CD4-positive, alpha-beta T cell treated with Interleukin-4 for 4 hours (primary cell): ENCODE measurements at regions not wholly inside any gene's neighbourhood (a gene's known extent, or its start where the extent isn't known, plus 50 kb on each side); places are given as distances from the start of the nearest gene placed in this dataset.

ENCODE experiments used
- DNase-seq: peaks from one replicate; pipeline ENCODE4 v3.0.0-alpha.2; 2020

DNA sequence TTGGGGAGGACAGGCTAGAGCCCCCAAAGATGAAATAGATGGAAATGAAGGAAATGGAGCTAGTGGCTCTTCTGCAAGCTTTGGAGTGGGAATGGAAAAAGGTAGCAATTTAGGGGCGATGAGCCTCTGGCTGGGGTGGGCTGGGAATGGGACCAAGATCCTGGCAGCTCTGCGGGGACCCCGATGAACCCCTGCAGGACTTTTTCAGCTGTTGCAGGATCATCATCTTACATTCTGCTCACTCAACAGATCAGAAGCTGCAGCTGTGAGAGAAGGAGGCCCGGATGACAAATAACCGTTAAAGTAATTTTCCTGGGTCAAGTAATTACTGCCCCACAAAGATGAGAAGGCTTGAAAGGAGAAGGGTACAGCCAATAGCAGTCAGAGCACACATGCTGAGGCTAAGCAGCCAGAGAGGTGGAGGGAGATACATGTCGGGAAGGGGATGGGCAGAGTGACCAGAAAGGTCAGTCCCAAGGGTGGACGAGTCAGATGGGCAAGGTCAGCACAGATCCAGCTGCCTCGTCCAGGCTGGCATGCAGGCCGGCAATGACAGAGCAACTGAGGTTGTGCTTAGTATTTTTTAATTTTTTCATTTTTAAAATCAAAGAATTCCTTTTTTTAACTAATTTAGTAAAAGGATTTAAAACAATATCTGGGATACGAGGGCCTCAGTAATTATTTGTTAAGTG, 245.0 kb upstream of the RAB6C start:
- DNase-seq = no peak

DNA sequence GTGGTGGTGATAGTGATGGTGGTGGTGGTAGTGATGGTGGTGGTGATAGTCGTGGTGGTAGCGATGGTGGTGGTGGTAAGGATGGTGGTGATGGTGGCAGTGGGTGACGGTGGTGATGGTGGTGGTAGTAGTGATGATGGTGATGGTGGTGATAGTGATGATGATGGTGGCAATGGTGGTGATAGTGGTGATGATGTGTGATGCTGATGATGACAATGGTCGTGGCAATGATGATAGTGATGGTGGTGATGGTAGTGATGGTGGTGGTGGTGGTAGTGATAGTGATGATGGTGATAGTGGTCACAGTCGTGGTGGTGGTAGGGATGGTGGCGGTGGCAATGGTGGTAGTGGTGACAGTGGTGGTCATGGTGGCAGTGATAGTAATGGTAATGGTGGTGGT, 243.9 kb upstream of the RAB6C start:
- no peak for DNase-seq

DNA sequence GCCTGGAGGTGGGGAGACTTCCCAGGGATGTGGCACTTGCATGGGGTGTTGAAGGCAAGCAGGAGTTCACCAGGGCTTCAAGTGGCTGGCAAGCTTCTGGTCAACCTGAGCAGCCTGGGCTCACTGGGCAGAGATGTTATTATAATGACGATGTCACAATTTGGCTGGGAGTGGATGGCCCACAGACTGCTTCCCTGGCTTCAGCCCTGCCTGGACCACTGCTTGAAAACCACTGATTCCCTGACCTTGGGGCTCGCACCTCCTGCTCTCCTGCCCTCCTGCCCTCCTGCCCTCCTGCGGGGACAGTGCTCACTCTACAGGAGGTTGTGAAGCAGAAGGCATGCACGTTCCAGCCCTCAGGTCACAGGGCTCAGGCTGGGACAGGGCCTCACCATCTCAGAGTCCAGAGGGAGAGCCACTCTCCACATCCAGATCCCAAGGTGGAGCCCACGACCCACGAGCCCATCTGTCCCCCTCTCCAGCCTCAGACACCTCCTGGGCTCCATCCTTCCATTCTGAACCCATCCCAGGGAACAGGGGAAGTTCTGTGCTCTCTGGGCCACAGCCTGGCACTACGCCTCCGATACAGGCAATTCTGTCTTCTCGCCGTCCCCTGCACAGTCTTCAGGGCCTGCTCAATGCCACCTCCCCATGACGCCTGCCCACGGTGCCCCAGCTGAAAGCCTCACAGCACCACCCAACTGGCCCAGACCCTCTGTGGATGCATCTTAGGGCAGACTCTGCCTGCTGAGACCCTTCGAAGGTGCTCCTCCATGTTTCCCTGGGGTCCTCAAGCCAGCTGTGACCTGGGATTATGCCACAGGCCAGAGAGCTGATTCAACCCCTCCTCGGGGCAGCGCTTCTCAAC, 241.6 kb upstream of the RAB6C start:
- DNase-seq = no peak

DNA sequence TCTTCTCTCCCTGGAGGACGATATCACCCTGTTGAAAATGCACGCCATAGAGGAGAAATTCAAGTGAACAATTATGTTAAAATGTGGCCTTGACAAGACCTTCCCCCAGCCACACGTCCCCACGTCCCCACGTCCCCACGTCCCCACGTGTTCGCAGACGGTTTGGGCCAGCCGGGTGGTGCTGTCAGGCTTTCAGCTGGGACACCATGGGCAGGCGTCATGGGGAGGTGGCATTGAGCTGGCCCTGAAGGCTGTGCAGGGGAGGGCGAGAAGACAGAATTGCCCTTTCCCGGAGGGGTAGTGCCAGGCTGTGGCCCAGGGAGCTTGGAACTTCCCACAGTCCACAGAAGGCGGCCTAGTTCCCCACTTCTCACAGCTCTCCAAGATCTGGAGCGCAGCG, 240.7 kb upstream of the RAB6C start:
- DNase-seq = no peak

DNA sequence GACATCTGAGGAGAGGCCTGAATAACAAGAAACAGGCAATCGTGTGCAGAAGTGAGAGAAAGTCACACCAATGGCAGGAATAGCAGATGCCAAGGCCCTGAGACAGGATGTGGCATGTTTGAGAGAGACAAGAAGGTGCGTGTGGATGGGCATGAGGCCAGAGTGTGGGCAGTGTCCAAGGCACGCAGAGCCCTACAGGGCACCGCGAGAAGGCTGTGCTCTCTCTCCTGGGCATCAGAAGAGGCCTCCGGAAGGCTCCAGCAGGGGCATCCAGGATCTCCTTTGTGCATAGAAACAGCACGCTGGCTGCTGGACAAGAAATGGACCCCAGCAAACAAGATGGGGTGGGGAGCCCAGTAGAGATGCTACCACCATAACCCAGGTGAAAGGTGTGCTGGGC, 239.0 kb upstream of the RAB6C start:
- no peak for DNase-seq

DNA sequence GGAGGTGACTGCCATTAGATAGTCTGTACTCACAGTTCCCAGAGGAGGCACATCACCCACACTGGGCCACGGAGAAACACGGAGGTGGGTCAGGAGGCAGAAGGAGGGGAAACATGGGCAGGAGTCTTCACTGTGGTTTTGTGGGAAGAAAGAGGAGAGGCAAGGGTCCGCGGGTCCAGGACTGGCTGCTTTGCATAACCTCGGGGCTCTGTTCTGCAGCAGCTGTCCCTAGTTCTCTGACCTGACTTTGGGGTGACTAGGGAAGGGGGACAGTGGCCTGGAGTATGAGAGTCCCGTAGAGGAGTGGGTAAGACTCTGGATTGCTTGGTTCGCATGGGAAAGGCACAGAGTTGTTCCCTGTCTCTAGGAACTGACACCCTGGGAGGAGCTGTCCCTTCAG, 238.3 kb upstream of the RAB6C start:
- DNase-seq = no peak

DNA sequence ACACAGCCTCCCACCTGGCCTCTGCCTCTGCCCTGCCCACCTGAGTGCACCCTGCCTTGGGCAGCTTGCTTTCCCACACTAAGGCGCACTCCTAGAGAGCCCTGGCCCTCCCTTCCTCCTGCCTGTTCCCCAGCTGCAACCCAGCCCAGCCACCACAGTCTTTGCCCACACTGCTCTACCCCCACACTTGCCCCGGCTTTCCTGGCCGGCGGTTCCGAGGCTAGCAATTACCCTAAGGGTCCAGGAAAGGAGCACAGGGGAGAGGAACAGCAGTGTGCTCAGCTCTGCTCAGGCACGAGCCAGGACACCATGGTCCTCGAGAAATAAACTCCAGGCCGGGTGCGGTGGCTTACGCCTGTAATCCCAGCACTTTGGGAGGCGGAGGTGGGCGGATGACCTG, 237.8 kb upstream of the RAB6C start:
- DNase-seq = no peak

DNA sequence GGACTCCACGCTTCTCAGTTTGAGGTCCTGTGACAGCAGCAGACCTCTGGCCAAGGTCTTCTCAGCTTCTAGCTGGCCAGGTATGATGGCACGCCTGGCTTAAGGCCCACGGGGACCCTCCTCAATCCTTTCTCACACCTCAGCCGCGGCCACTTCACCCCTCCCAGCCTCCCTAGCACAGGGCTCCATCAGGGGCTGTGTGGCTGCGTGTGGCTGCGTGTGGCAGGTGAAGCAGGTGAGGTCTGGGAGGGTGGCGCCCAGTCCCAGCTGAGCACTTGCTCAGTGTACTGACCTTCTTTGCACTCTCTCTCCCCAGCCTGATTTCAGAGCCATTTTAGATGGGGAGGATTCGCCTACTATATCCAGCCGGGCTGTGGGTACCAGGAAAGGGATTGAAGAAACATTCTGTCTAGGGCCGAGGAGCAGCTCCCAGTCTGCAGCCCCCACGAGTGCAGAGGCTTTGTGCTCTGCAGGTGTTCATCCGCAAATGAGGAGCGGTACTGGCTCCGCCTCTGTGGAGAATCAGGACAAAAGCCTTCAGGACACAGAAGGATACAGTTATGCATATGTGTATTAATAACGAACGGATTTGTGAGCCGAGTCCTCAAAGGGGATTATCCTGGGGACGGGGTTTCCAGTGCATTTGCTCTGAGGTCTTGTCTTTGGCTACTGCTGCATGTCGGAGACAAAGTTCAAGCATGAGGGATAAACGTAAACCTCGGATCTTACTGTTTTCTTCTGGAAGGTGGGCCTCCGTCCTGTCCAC, 236.9 kb upstream of the RAB6C start:
- DNase-seq = no peak

DNA sequence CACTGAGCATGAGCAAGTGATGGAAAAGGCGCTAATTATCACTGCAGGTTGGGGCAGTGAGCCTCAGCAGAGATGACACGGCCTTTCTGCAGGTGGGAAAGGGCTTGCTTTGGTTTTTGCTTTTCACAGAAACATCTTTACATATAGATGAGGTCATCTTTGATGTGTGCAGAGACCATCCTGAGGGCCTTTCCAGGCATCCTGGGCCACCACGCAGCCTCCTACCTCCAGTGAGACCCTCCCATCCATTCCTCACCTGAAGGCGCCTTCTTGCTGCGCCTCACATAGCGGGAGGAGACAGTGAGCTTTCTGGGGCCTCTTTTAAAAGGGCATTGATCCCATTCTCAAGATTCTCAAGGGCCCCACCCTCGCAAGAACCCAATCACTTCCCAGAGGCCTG, 235.3 kb upstream of the RAB6C start:
- no peak for DNase-seq

DNA sequence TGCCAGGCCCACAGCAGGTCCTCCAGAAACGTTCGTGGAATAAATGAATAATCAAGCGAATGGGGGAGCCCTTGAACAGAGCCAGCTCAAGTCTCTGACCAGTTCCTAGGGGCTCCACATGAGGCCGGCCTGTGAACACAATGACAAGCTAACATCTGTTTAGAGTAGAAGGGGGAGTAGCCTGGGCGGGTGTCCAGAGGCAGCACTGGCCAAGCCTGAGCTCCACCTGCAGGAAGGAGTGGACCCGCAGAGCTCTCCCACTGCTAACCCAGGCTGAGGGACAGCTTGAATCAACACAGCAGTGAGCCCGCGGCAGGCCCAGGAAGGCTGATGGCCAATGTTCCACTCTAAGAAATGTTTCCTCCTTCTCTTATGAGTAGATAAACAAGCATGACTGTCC, 234.8 kb upstream of the RAB6C start:
- DNase-seq = no peak

DNA sequence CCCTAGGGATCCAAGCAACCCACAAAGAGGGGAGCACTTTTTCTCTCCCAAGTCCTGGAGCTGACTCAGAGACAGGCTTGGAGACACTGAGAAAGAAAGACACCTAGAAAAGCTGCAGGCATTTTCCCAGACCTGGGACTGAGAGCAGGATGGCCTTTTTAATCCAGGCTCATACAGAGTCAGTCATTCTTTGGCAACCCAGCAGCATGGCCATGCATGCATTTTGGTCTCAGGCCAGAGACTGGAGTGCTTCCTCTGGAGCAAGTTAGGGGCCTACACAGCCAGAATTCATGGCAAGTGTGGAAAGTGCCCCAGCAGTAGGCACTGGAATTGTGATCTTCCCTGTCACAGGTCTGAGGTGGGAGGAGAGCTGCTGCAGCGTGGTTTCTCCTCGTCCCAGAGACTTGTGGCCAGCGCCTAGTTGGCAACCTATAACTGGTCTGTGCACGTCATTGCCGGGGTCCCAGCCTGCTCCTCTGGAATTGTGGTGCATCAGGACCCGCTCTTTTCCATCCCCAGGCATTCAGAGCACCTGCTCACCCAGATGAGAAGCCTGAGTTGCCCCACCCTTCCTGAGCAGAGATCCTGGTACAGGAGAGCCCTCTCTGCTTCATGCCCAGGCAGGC, 231.9 kb upstream of the RAB6C start:
- DNase-seq = no peak

DNA sequence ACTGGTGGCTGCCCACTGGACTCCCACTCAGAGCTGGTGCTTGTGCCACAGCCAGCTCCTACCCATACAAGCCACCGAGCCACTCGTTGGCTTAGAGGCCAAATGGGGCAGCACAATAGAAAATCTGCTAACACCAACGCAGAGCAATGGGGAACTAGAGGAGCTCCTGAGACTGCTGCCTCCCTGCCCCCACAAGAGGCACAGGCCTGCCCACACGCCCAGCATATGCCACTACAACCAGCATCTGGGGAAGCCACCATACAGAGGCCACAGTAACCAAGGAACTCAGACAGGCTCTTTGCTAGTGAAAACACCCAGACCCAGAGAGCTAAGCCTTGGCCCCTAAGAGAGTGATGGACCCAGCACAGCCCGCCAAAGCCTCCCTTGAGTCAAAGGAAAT, 231.2 kb upstream of the RAB6C start:
- DNase-seq = no peak

DNA sequence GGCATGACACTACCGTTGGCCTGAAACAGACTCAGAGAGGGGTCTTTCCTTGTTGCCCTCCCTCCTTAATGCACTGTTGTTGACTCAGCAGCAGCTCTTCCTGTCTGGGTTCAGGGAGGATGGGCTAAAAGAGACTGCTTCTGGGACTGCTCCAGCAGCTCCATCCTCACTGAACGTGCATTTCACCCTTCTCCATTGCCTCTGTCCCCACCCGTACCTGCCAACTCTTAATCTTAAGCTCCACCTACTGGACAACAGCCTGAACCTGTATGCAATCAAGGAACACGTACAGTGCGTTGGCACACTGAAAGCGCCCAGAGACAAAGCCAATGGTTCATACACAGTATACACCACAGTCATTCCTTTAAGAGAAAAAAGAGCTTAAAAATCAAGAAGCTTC, 230.8 kb upstream of the RAB6C start:
- no peak for DNase-seq

DNA sequence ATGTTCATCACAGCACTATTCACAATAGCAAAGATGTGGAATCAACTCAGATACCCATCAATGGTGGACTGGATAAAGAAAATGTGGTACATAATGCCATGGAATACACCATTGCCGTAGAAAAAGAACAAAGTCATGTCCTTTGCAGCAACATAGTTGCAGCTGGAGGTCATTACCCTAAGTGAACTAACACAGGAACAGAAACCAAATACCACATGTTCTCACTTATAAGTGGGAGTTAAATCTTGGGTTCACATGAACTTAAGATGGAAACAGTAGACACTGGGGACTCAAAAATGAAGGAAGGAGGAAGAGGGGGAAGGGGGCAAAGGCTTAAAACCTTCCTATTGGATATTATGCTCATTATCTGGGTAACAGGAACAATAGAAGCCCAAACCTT, 228.1 kb upstream of the RAB6C start:
- DNase-seq = no peak

DNA sequence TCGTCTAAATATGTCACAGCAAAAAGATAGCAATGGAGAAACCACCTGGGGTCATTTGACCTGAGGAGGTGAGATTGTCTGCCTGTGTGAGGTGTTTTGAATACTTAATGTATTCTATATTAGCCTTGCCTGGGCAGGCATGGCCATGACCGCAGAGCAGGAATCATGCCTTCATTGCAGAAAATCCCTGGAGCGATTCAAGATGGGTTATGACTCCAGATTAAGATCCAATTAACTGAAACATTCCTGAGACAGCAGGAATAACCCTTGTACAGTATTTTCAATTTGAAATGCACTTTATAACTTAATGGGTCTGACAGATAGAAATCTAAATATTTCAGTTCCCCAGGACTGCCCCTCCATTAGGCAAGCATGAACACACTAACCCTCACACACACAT, 227.3 kb upstream of the RAB6C start:
- no peak for DNase-seq

DNA sequence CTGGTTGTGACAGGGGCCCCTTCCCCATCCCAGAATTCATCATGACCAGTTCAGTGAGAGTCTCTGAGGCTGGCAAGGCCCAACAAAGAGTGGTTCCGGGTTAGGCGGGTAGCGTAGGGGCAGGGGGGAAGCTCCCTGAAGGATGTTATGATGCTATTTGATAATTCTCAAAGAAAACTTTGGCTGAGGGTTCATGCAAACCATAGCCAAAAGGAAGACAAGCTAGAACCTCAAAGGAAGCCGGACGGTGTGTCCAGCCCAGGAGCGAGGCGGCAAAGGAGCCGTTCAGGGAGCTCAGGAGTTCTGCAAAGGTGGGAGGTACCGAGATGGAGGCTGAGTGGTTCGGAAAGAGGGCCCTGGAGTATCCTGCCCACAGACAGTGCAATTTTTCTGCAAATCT, 226.8 kb upstream of the RAB6C start:
- DNase-seq = no peak

DNA sequence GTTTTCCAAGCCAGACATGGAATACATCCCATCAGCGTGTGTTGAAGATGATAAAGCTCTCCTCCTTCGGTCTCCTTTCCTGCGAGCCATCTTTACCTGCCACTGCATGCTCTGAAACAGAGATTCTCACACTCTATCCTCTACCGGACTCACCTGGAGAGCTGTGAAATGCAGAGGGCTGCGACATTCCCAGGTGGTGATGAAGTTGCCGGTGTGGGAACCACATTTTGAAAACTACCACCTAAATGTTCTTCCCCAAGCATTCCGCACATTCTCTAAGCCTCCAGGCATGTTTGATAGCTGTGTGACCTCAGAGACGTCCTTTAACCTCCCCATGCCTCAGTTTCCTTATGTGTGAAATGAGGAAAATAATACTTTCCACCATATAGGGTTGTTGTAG, 226.2 kb upstream of the RAB6C start:
- DNase-seq = no peak

DNA sequence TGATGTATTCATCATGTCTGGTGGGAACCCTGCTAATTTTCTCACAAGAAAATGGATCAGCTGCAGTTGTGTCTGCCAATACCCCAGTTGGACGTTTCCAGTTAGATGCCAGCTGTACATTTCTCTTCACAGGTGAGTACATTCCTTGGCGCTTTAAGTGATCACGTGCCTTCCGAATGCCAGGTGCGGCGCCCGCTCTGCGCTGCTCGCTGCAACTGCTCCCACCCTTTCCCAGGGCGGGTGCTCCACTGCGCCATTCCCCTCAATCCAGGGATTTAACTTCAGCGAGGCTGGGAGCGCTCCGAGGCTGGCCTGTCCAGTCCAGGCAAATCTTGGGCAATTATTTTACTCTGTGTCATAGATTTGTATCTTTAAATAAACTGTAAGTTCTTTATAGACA, 225.0 kb upstream of the RAB6C start:
- DNase-seq = no peak

DNA sequence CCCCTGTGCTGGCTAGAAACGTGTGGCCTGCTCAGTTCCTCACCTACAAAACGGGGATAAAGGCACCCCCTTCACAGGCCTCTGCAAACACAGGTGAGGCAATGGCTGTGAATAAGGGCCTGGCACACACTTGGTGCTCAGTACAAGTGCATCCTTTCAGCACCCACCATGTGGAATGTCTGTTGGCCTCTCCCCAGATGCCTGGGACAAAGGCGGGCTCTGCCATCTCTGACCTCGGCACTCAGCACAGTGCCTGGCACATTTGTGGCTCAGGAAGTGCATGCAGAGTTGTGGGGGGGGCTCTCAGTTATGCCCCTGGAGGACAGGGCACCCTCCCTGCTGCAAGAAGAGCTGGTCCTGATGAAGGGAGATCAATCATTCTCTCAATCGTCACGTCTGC, 224.6 kb upstream of the RAB6C start:
- no peak for DNase-seq

DNA sequence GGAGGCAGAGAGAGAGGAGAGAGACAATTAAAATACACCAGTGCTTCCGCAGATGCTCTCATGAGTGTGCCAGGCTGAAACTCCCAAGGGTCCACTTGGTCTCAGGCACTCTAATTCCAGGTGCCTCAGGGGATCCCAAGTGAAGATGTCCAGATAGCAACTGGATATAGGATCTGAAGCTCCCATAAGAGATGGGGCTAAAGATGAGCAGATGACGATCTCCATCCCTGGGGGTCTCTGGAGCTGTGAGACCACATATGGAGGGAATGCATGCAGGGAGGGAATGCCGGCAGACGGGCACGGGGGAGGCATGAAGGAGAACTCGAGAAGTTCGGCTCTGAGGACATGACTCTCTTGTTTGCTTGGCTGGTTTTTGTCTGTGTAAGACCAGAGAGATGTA, 223.7 kb upstream of the RAB6C start:
- no peak for DNase-seq

DNA sequence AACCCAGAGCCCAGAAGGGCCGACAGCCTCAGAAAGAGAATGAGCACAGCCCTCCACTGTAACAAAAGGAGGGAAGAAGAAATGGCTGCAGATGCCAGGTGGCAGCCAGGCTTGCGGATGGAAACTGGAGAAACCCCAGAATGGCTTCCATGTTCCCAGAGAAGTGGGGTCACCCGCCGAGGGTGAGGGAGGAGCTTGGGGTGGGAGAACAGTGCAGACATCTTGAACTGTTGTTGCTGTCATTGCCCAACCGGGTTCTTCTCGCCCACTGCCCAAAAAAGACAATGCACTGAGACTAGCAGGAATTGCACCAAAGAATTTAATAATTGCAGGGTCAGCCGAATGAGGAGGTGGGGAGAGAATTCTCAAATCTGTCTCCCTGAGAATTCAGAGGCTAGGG, 223.2 kb upstream of the RAB6C start:
- DNase-seq = no peak

DNA sequence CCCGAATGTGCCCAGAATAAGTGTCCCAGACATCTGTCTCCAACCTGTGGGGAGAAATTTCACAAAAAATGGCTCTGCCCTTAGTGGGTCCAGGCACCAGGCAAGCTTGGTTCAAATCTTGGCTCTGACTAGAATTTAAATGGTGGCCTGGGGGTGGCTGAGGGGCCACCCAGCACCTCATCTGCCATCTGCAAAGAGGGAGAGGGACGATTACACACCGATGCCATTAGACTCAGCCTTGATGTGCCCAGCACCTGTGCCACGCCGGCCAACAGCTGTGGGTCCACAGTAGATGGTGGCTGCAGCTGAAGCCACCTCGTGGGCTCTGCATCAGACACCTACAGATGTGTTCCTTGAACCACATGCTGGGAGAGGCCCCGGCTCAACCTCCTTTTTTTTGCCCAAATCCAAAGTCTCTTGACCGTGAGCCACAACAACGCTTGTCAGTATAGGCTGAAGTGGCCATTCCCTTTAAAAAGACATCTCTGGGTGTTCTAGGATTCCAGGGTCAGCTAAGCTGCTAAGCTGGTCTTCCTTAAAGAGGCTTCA, 222.0 kb upstream of the RAB6C start:
- no peak for DNase-seq
